IMR-90 (cell line): ENCODE measurements at regions not wholly inside any gene's neighbourhood (a gene's known extent, or its start where the extent isn't known, plus 50 kb on each side); places are given as distances from the start of the nearest gene placed in this dataset.
A peak's percentile ranks its signal among the peaks of the same experiment; 100 is the strongest.

Experiments
- ATAC-seq: fragments of 200-7000 bp; cut with Tn5 transposase; 2 replicates; pipeline ENCODE4 v1.9.1; 2020; ENCODE audit warnings: low read depth, mild to moderate bottlenecking, moderate library complexity
- BruUV-seq: library from RNA; stranded (reverse); fragments of 400-500 nt; replicated peaks from 2 replicates; lab custom pipeline; 2021; lab: Mats Ljungman, UMichigan
- CTCF ChIA-PET: fragments of 300-600 bp; formaldehyde crosslinking; extraction: SDS; loops from one replicate; lab custom pipeline; 2021; ENCODE audit warnings: antibody characterized with exemption; lab: Yijun Ruan, JAX
- POLR2A ChIA-PET: fragments of 300-600 bp; sonication (Branson Sonifier 250); formaldehyde crosslinking; loops from one replicate; lab custom pipeline; 2022; ENCODE audit warnings: antibody characterized with exemption; ENCODE audit not compliant: unreplicated experiment; lab: Charles Lee
- DNase-seq: peaks from one replicate; pipeline ENCODE4 v3.0.0; 2013
- H2AFZ ChIP-seq: replicated peaks from 2 replicates; pipeline ENCODE3; 2013; ENCODE audit warnings: low read length, mild to moderate bottlenecking; ENCODE audit not compliant: poor library complexity
- H2AK5ac ChIP-seq: 2 replicates; pipeline ENCODE4 v1.6.1; 2013; ENCODE audit warnings: low read depth, low read length, inconsistent platforms
- H2AK9ac ChIP-seq: replicated peaks from 2 replicates; pipeline ENCODE3; 2013; ENCODE audit warnings: mild to moderate bottlenecking, low read depth, low read length, moderate library complexity; ENCODE audit not compliant: poor library complexity
- H2BK120ac ChIP-seq: 2 replicates; pipeline ENCODE4 v1.6.1; 2013; ENCODE audit warnings: low read depth, low read length, inconsistent platforms
- H2BK15ac ChIP-seq: 3 replicates; pipeline ENCODE4 v1.6.1; 2013; ENCODE audit warnings: low read depth, low read length, inconsistent platforms
- H2BK20ac ChIP-seq: 2 replicates; pipeline ENCODE4 v1.6.1; 2013; ENCODE audit warnings: low read depth, mild to moderate bottlenecking, inconsistent platforms, low read length, moderate library complexity
- H2BK5ac ChIP-seq: 2 replicates; pipeline ENCODE4 v1.6.1; 2013; ENCODE audit warnings: mild to moderate bottlenecking, low read depth, low read length, inconsistent platforms; ENCODE audit not compliant: poor library complexity, severe bottlenecking
- H3K14ac ChIP-seq: replicated peaks from 2 replicates; pipeline ENCODE4 v1.6.1; 2013; ENCODE audit warnings: low read depth, low read length, inconsistent platforms
- H3K18ac ChIP-seq: 2 replicates; pipeline ENCODE4 v1.6.1; 2013; ENCODE audit warnings: low read depth, low read length, control low read depth
- H3K23ac ChIP-seq: 2 replicates; pipeline ENCODE4 v1.6.1; 2013; ENCODE audit warnings: low read depth, low read length, inconsistent platforms
- H3K27ac ChIP-seq: 2 replicates; pipeline ENCODE4 v1.5.1; 2013; ENCODE audit warnings: mild to moderate bottlenecking, control low read depth, low read length; ENCODE audit not compliant: insufficient read depth
- H3K27me3 ChIP-seq: 2 replicates; pipeline ENCODE4 v1.6.1; 2013; ENCODE audit warnings: low read length; ENCODE audit not compliant: control insufficient read depth, insufficient read depth
- H3K36me3 ChIP-seq: 2 replicates; pipeline ENCODE4 v1.6.1; 2013; ENCODE audit warnings: low read length, mixed read lengths; ENCODE audit not compliant: control insufficient read depth, insufficient read depth
- H3K4ac ChIP-seq: 2 replicates; pipeline ENCODE4 v1.6.1; 2013; ENCODE audit warnings: low read depth, low read length, inconsistent platforms
- H3K4me1 ChIP-seq: 2 replicates; pipeline ENCODE4 v1.6.1; 2013; ENCODE audit warnings: low read length, mixed read lengths; ENCODE audit not compliant: control insufficient read depth, insufficient read depth
- H3K4me2 ChIP-seq: 2 replicates; pipeline ENCODE4 v1.6.1; 2013; ENCODE audit warnings: low read depth, mild to moderate bottlenecking, control low read depth, low read length, moderate library complexity
- H3K4me3 ChIP-seq: 2 replicates; pipeline ENCODE4 v1.5.1; 2013; ENCODE audit warnings: low read depth, mild to moderate bottlenecking, control low read depth, low read length, moderate library complexity; ENCODE audit not compliant: insufficient read depth
- H3K56ac ChIP-seq: 2 replicates; pipeline ENCODE4 v1.6.1; 2013; ENCODE audit warnings: low read length, inconsistent platforms; ENCODE audit not compliant: insufficient read depth; ENCODE audit errors: extremely low read depth
- H3K79me1 ChIP-seq, 2 experiments: 2 replicates each; pipeline ENCODE4 v1.6.1; 2013; ENCODE audit warnings: low read length in 2 of 2, inconsistent platforms in 1 of 2, low read depth in 1 of 2
- H3K9ac ChIP-seq: 2 replicates; pipeline ENCODE4 v1.6.1; 2013; ENCODE audit warnings: low read depth, low read length, control low read depth
- H3K9me1 ChIP-seq: 2 replicates; pipeline ENCODE4 v1.6.1; 2013; ENCODE audit warnings: low read length, inconsistent platforms; ENCODE audit not compliant: insufficient read depth
- H3K9me3 ChIP-seq: 2 replicates; pipeline ENCODE4 v1.6.1; 2013; ENCODE audit warnings: low read length; ENCODE audit not compliant: control insufficient read depth, insufficient read depth
- H4K20me1 ChIP-seq: 2 replicates; pipeline ENCODE4 v1.6.1; 2013; ENCODE audit warnings: low read length, inconsistent platforms; ENCODE audit not compliant: insufficient read depth
- H4K5ac ChIP-seq: 2 replicates; pipeline ENCODE4 v1.6.1; 2013; ENCODE audit warnings: mild to moderate bottlenecking, low read depth, low read length, control low read depth
- H4K8ac ChIP-seq, 2 experiments: 2 replicates each; pipeline ENCODE4 v1.6.1; 2013; ENCODE audit warnings: low read depth in 2 of 2, low read length in 2 of 2, control low read depth in 1 of 2, inconsistent platforms in 1 of 2
- H4K91ac ChIP-seq: 2 replicates; pipeline ENCODE4 v1.6.1; 2013; ENCODE audit warnings: low read depth, low read length, inconsistent platforms; ENCODE audit not compliant: insufficient read depth
- BHLHE40 ChIP-seq: fragments of 150-350 bp; IDR thresholded peaks from 2 replicates; pipeline ENCODE4 v1.6.1; 2016; ENCODE audit warnings: mild to moderate bottlenecking, low read depth, low read length
- CEBPB ChIP-seq: IDR thresholded peaks from 2 replicates; pipeline ENCODE4 v1.6.1; 2012; ENCODE audit warnings: low read depth, low read length, improper control_type of control experiment
- CTCF ChIP-seq: conservative IDR thresholded peaks from 2 replicates; pipeline ENCODE4 v1.5.1; 2012; ENCODE audit warnings: mild to moderate bottlenecking, low read depth, low read length, improper control_type of control experiment
- ELK1 ChIP-seq: fragments of 150-350 bp; IDR thresholded peaks from 2 replicates; pipeline ENCODE4 v1.6.1; 2016; ENCODE audit warnings: low read depth, mild to moderate bottlenecking, low read length, moderate library complexity, borderline replicate concordance
- FOS ChIP-seq: fragments of 150-350 bp; IDR thresholded peaks from 2 replicates; pipeline ENCODE4 v1.6.1; 2016; ENCODE audit warnings: low read depth, low read length
- MAFK ChIP-seq: IDR thresholded peaks from 2 replicates; pipeline ENCODE4 v1.6.1; 2012; ENCODE audit warnings: low read depth, low read length, improper control_type of control experiment
- MAZ ChIP-seq: IDR thresholded peaks from 2 replicates; pipeline ENCODE4 v1.6.1; 2012; ENCODE audit warnings: low read depth, mild to moderate bottlenecking, low read length, improper control_type of control experiment, moderate library complexity, borderline replicate concordance
- MXI1 ChIP-seq: IDR thresholded peaks from 2 replicates; pipeline ENCODE4 v1.6.1; 2012; ENCODE audit warnings: low read depth, mild to moderate bottlenecking, low read length, moderate library complexity, borderline replicate concordance
- NFE2L2 ChIP-seq: fragments of 150-350 bp; IDR thresholded peaks from 2 replicates; pipeline ENCODE4 v1.6.1; 2016; ENCODE audit warnings: low read depth, mild to moderate bottlenecking, low read length
- POLR2A ChIP-seq: IDR thresholded peaks from 2 replicates; pipeline ENCODE4 v1.6.1; 2012; ENCODE audit warnings: mild to moderate bottlenecking, low read depth, low read length
- RAD21 ChIP-seq: IDR thresholded peaks from 2 replicates; pipeline ENCODE4 v1.6.1; 2012; ENCODE audit warnings: low read length, improper control_type of control experiment
- RCOR1 ChIP-seq: IDR thresholded peaks from 2 replicates; pipeline ENCODE4 v1.6.1; 2012; ENCODE audit warnings: mild to moderate bottlenecking, low read length, improper control_type of control experiment; ENCODE audit not compliant: insufficient replicate concordance
- USF2 ChIP-seq: fragments of 150-350 bp; IDR thresholded peaks from 2 replicates; pipeline ENCODE4 v1.6.1; 2017; ENCODE audit warnings: mild to moderate bottlenecking, antibody characterized with exemption, low read length, low read depth
- WGBS, 2 experiments: methylation state at CpG; one replicate each; pipeline versions ENCODE4 v1.1.5 to v1.1.7; 2013; ENCODE audit warnings: missing lambda C conversion rate in 2 of 2; ENCODE audit not compliant: insufficient read length in 1 of 2; ENCODE audit errors: extremely low coverage in 2 of 2; 5-methylcytosine and 5-hydroxymethylcytosine counted together
- dilution Hi-C: fragments of 300-500 bp; cut with HindIII; formaldehyde crosslinking; loops from one replicate; pipeline ENCODE4 v1.14.3; 2018; ENCODE audit warnings: low sequenced_read_pairs; ENCODE audit not compliant: unreplicated experiment
- in situ Hi-C: fragments of 300-500 bp; cut with MboI; formaldehyde crosslinking; loops from 3 replicates; pipeline ENCODE4 v1.14.3; 2019; ENCODE audit warnings: low sequenced_read_pairs, inconsistent platforms, mixed read lengths
- intact Hi-C: fragments of 100-400 bp; cut with micrococcal nuclease; formaldehyde crosslinking; loops from 2 replicates; pipeline ENCODE4 v1.10.0; 2022

DNA sequence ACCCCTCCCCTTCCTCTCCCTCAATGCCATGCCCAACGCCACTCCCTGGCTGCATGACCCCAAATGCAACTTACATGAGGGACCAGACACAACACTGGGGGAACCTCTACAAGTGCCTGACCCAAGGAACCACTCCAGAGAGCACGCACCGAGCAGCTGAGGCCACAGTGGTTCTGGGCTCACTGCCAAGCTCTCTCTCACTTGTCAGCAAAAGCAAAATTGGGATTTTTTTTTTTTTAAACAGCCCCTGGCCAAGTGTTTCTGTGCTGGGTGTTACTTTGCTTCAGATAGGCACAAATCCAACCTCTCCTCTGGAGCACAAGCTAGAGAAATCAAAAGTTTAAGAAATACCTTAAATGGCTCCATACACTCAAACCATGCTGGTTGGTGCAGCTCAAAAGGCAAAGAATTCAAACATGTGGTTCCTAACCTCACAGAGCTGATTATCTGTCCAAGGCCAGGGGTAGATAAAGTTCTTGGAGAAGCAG, 363.0 kb downstream of the SETD4 start:
- Histone ChIP-seq H2BK120ac (no peak overlapping the region), H4K91ac (no peak overlapping the region), H4K5ac (no peak overlapping the region), H3K27ac (no peak overlapping the region), H4K20me1 (no peaks in the 10 kb centered on the region), H3K4me2 (no peak overlapping the region), H2BK5ac (no peak overlapping the region), H3K56ac (no peak overlapping the region), H3K79me1 (no peaks in the 10 kb centered on the region), H3K36me3 (no peaks in the 10 kb centered on the region), H3K4me3 (no peak overlapping the region), H3K4me1 (peaks cover 4% of the 10 kb centered on the region), H4K8ac (no peak overlapping the region), H2AFZ (no peak overlapping the region), H3K18ac (no peak overlapping the region), H3K27me3 (peaks cover 4% of the 10 kb centered on the region; the same call in 1 of the 2 replicates), H2BK15ac (no peak overlapping the region), H3K9me1 (0 out of 2 replicates have a peak, but pooled peaks cover 4% of the 10 kb centered on the region), H2AK9ac (no peak overlapping the region), H2BK20ac (no peak overlapping the region), H3K23ac (no peak overlapping the region), H3K9me3 (no peaks in the 10 kb centered on the region), H3K14ac (no peak overlapping the region), H3K4ac (no peak overlapping the region), H2AK5ac (no peak overlapping the region), H3K9ac (no peak overlapping the region)
- TF ChIP-seq CEBPB, result no peak
- TF ChIP-seq RAD21, result no peak
- TF ChIP-seq MAFK, result no peak
- TF ChIP-seq MAZ, result no peak
- no peak for TF ChIP-seq ELK1
- TF ChIP-seq BHLHE40, result no peak
- no peak for TF ChIP-seq NFE2L2
- TF ChIP-seq FOS, result no peak
- TF ChIP-seq MXI1, result no peak
- no peak for TF ChIP-seq RCOR1
- no peak for TF ChIP-seq CTCF
- no peak for TF ChIP-seq USF2
- no peak for TF ChIP-seq POLR2A
- DNase-seq (peak; percentile 35), ATAC-seq (no peak)
- in situ Hi-C loops (no loop called here), dilution Hi-C loops (no loop called here), intact Hi-C loops (no loop called here)
- WGBS, 2 experiments, result 20% methylated on average over 1 of the region's 3 CpGs; no CpG with 5 or more reads in 1 of the 2 experiments
- BruUV-seq, result no TSS peak
- POLR2A ChIA-PET, result interaction anchor here (0.6 kb wide), 1 partner anchor 21 kb away, joined by 3 read pairs; no protein-coding TSS in a partner anchor
- CTCF ChIA-PET, result no interaction called here
